CD14-positive monocyte (primary cell): ENCODE measurements at regions not wholly inside any gene's neighbourhood (a gene's known extent, or its start where the extent isn't known, plus 50 kb on each side); places are given as distances from the start of the nearest gene placed in this dataset.

Experiments used
- DNase-seq, 3 donors: peaks; one replicate each; pipeline ENCODE4 v3.0.0-alpha.2; 2011 to 2022
- H2AFZ ChIP-seq: 2 replicates; pipeline ENCODE4 v1.6.0; 2012; ENCODE audit warnings: mild to moderate bottlenecking, low read depth, low read length, inconsistent platforms; ENCODE audit not compliant: insufficient read depth, poor library complexity, severe bottlenecking
- H3K27ac ChIP-seq, 2 donors: 1 replicate in 1 of 2; 2 replicates in 1 of 2; pipeline ENCODE4 v1.5.1; 2012 to 2013; ENCODE audit warnings: low read length in 2 of 2, control low read depth in 1 of 2, inconsistent platforms in 1 of 2, low read depth in 1 of 2, mild to moderate bottlenecking in 1 of 2
- H3K27me3 ChIP-seq, 2 donors: one replicate each; pipeline versions ENCODE4 v1.6.0 to v1.6.1; 2011 to 2013; ENCODE audit warnings: low read length in 2 of 2; ENCODE audit not compliant: control insufficient read depth in 2 of 2, insufficient read depth in 2 of 2
- H3K36me3 ChIP-seq, 2 donors: replicated peaks in 1 of 2; 1 replicate in 1 of 2; 2 replicates in 1 of 2; pipeline versions ENCODE4 v1.5.1 to v1.6.1; 2012 to 2013; ENCODE audit warnings: low read length in 2 of 2, control low read depth in 1 of 2, inconsistent platforms in 1 of 2, mild to moderate bottlenecking in 1 of 2; ENCODE audit not compliant: insufficient read depth in 2 of 2, control insufficient read depth in 1 of 2
- H3K4me1 ChIP-seq, 2 donors: 1 replicate in 1 of 2; 2 replicates in 1 of 2; pipeline versions ENCODE4 v1.5.1 to v1.6.1; 2012 to 2013; ENCODE audit warnings: low read length in 2 of 2, control low read depth in 1 of 2, inconsistent platforms in 1 of 2, mild to moderate bottlenecking in 1 of 2, moderate library complexity in 1 of 2; ENCODE audit not compliant: insufficient read depth in 2 of 2, control insufficient read depth in 1 of 2
- H3K4me2 ChIP-seq: replicated peaks from 2 replicates; pipeline ENCODE3; 2012; ENCODE audit warnings: low read length, moderate library complexity, mild to moderate bottlenecking; ENCODE audit not compliant: poor library complexity, severe bottlenecking; ENCODE audit errors: extremely low read depth
- H3K4me3 ChIP-seq, 3 experiments: fragments of 200-600 bp in 1 of 3; sonication (generic) in 1 of 3; replicated peaks in 1 of 3; 1 replicate in 2 of 3; 2 replicates in 1 of 3; pipeline ENCODE4 v1.5.1; 2011 to 2013; ENCODE audit warnings: low read length in 3 of 3, mild to moderate bottlenecking in 3 of 3, control low read depth in 2 of 3, low read depth in 2 of 3, inconsistent platforms in 1 of 3, moderate library complexity in 1 of 3
- H3K79me2 ChIP-seq: 2 replicates; pipeline ENCODE4 v1.6.0; 2012; ENCODE audit warnings: mild to moderate bottlenecking, control low read depth, inconsistent platforms, low read length, moderate library complexity; ENCODE audit not compliant: insufficient read depth
- H3K9ac ChIP-seq: 2 replicates; pipeline ENCODE4 v1.6.0; 2017; ENCODE audit warnings: low read length, mild to moderate bottlenecking; ENCODE audit not compliant: insufficient read depth, poor library complexity, severe bottlenecking
- H3K9me3 ChIP-seq, 2 donors: replicated peaks in 1 of 2; 1 replicate in 1 of 2; 2 replicates in 1 of 2; pipeline versions ENCODE4 v1.5.1 to v1.6.1; 2012 to 2013; ENCODE audit warnings: low read length in 2 of 2, control low read depth in 1 of 2; ENCODE audit not compliant: control insufficient read depth in 1 of 2, insufficient read depth in 1 of 2
- H4K20me1 ChIP-seq: 2 replicates; pipeline ENCODE4 v1.6.0; 2012; ENCODE audit warnings: mild to moderate bottlenecking, low read length, control low read depth, moderate library complexity; ENCODE audit not compliant: insufficient read depth
- H3K27ac Mint-ChIP-seq, 7 donors: one replicate each; pipeline ENCODE4 v1.8.0; 2020; ENCODE audit warnings: mild to moderate bottlenecking in 7 of 7, mixed read lengths in 7 of 7, moderate library complexity in 6 of 7, inconsistent platforms in 2 of 7
- H3K27me3 Mint-ChIP-seq, 3 donors: one replicate each; pipeline ENCODE4 v1.8.0; 2021 to 2022; ENCODE audit warnings: low read depth in 3 of 3, mild to moderate bottlenecking in 3 of 3, mixed read lengths in 3 of 3, moderate library complexity in 3 of 3, inconsistent platforms in 1 of 3
- H3K36me3 Mint-ChIP-seq, 2 donors: one replicate each; pipeline ENCODE4 v1.8.0; 2020; ENCODE audit warnings: mixed read lengths in 2 of 2, inconsistent platforms in 1 of 2, mild to moderate bottlenecking in 1 of 2
- H3K4me1 Mint-ChIP-seq: one replicate; pipeline ENCODE4 v1.8.0; 2020; ENCODE audit warnings: mild to moderate bottlenecking, mixed read lengths
- H3K4me3 Mint-ChIP-seq, 2 donors: one replicate each; pipeline ENCODE4 v1.8.0; 2020; ENCODE audit warnings: mild to moderate bottlenecking in 2 of 2, mixed read lengths in 2 of 2, moderate library complexity in 1 of 2
- H3K9me3 Mint-ChIP-seq, 7 donors: one replicate each; pipeline ENCODE4 v1.8.0; 2020 to 2022; ENCODE audit warnings: mixed read lengths in 7 of 7, mild to moderate bottlenecking in 6 of 7, moderate library complexity in 6 of 7, inconsistent platforms in 2 of 7
- CTCF ChIP-seq: fragments of 200-600 bp; IDR thresholded peaks from one replicate; pipeline ENCODE4 v1.8.0; 2022; ENCODE audit warnings: antibody characterized with exemption, mild to moderate bottlenecking
- WGBS: methylation state at CpG from one replicate; pipeline ENCODE4 v1.1.5; 2013; ENCODE audit warnings: missing lambda C conversion rate; ENCODE audit not compliant: insufficient coverage; 5-methylcytosine and 5-hydroxymethylcytosine counted together
- intact Hi-C, 2 donors: fragments of 100-400 bp; cut with micrococcal nuclease; formaldehyde crosslinking; loops; one replicate each; pipeline versions ENCODE4 v1.15.0 to v1.15.1; 2023

GRCh38 chr13:105165449-105166125 lies 1369.9 kb downstream of the EFNB2 start:
- Mint-ChIP-seq H3K4me1 (no peaks in the 10 kb centered on the region), H3K27ac (peak overlapping the region in 1 of 7 donors; percentile 77), H3K4me3 (no peak overlapping the region), H3K36me3 (no peaks in the 10 kb centered on the region), H3K27me3 (peaks cover 0 to 1% (median 0%) of the 10 kb centered on the region in 3 donors), H3K9me3 (peaks cover 0 to 4% (median 2%) of the 10 kb centered on the region in 7 donors)
- TF ChIP-seq CTCF, result no peak
- no peaks in the 10 kb centered on the region for H3K79me2 ChIP-seq
- no peaks in the 10 kb centered on the region for H3K9me3 ChIP-seq
- no peak for DNase-seq
- H3K27me3 ChIP-seq, result no peaks in the 10 kb centered on the region
- no peaks in the 10 kb centered on the region for H4K20me1 ChIP-seq
- intact Hi-C loops, result no loop called here
- H3K36me3 ChIP-seq, result no peaks in the 10 kb centered on the region
- H3K4me1 ChIP-seq, result no peaks in the 10 kb centered on the region
- H3K4me2 ChIP-seq, result no peak overlapping the region
- no peak overlapping the region for H2AFZ ChIP-seq
- WGBS, result no CpG with 5 or more reads among the region's 2 CpGs
- H3K27ac ChIP-seq, result no peak overlapping the region
- no peak overlapping the region for H3K9ac ChIP-seq
- H3K4me3 ChIP-seq, result no peak overlapping the region

GRCh38 chr13:105159841-105160240 lies 1375.6 kb downstream of the EFNB2 start:
- no peaks in the 10 kb centered on the region for H3K36me3 Mint-ChIP-seq
- no peak overlapping the region for H3K9ac ChIP-seq
- no peak for TF ChIP-seq CTCF
- H3K9me3 Mint-ChIP-seq, result peaks cover 0 to 4% (median 0%) of the 10 kb centered on the region in 7 donors
- no CpG with 5 or more reads among the region's 1 CpG for WGBS
- intact Hi-C loops, result no loop called here
- H3K4me3 Mint-ChIP-seq, result no peak overlapping the region
- DNase-seq, result no peak
- H4K20me1 ChIP-seq, result no peaks in the 10 kb centered on the region
- H3K36me3 ChIP-seq, result no peaks in the 10 kb centered on the region
- no peaks in the 10 kb centered on the region for H3K27me3 ChIP-seq
- no peak overlapping the region for H3K27ac ChIP-seq
- no peaks in the 10 kb centered on the region for H3K4me1 ChIP-seq
- H3K27ac Mint-ChIP-seq, result no peak overlapping the region
- H3K4me2 ChIP-seq, result no peak overlapping the region
- no peaks in the 10 kb centered on the region for H3K79me2 ChIP-seq
- H3K9me3 ChIP-seq, result no peaks in the 10 kb centered on the region
- no peak overlapping the region for H2AFZ ChIP-seq
- no peak overlapping the region for H3K4me3 ChIP-seq
- H3K27me3 Mint-ChIP-seq, result peaks cover 0 to 2% (median 1%) of the 10 kb centered on the region in 3 donors
- H3K4me1 Mint-ChIP-seq, result no peaks in the 10 kb centered on the region
